ENCODE measurements at regions not wholly inside any gene's neighbourhood (a gene's known extent, or its start where the extent isn't known, plus 50 kb on each side); places are given as distances from the start of the nearest gene placed in this dataset.

DNA sequence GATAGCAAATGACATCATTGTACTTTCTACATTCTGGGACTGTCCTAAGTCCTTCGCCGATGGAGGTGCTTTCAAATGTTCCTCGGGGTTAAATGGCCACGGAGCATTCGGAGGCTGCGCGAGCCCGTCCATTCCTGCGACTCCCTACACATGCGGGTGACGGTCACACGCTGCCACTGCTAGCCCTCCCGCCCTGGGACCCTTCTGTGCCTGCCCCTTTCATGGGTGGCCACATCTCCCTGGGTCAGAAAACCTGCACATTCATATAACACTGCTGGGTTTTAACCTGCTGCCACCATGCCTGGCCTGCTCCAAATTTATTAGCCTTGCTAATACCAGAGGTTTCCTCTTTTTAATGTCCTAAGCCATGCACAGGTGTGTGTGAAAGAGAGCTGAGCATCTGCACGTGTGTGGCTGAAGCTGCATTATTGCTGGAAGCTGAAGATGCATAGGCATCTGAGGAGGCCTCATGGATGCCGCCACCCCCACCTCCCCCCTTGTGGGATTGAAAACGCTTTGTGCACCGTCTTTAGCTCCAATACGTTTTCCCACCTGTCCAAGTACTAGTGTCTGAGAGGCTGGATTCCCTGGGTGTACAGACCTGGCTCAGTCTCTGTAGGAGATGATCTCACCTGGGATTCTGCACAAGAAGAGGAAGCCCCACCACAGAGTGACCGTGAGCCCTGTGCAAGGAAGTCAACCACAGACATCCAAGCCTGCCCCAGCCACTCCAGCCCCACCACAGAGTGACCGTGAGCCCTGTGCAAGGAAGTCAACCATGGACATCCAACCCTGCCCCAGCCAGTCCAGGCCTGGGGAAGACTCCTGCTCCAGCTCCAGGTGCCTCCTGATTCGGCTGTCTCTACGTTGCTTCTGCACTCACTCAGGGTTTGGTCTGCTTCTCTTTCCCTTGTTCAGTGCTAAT, 626.4 kb downstream of the BRD1 start:
- no peak overlapping the region for H3K27ac ChIP-seq (ENCODE audit: extremely low read length, insufficient read depth, low read length)
- CTCF ChIA-PET (ENCODE audit: low intra/inter-chr PET ratio, low total read pairs) = no interaction called here
- POLR2A ChIA-PET = no interaction called here
- ATAC-seq (no peak), FAIRE-seq (no peak), DNase-seq (ENCODE audit: low spot score) (no peak)
- no peaks in the 10 kb centered on the region for H3K9me3 ChIP-seq (ENCODE audit: low read length)
- H3K4me1 ChIP-seq (ENCODE audit: insufficient read depth, low read length) = no peaks in the 10 kb centered on the region
- no peak overlapping the region for H3K4me2 ChIP-seq (ENCODE audit: low read depth, low read length)
- intact Hi-C loops (cut with micrococcal nuclease; ENCODE audit: unreplicated experiment) (no loop called here), in situ Hi-C loops (cut with HindIII; ENCODE audit: extremely low pct_ligation_motif_present, low pct_unique_long_range_greater_than_20kb) (no loop called here)
- H3K79me2 ChIP-seq (ENCODE audit: insufficient read depth, low read length) = no peaks in the 10 kb centered on the region
- no peaks in the 10 kb centered on the region for H4K20me1 ChIP-seq (ENCODE audit: insufficient read depth, low read length)
- H3K4me3 ChIP-seq (replicated peaks in 1 of 3; ENCODE audit: insufficient read depth in 1 of 3, low read depth in 2 of 3, low read length in 3 of 3) = no peak overlapping the region
- no peak overlapping the region for H3K9ac ChIP-seq (ENCODE audit: insufficient read depth, low read depth, low read length)
- no peak overlapping the region for H2AFZ ChIP-seq (ENCODE audit: low read length)
- peaks cover 5 to 31% of the 10 kb centered on the region in 2 experiments; a peak in 3 of 5 replicates for H3K27me3 ChIP-seq (ENCODE audit: control insufficient read depth in 1 of 2, insufficient read depth in 2 of 2, low read length in 2 of 2)
- H3K36me3 ChIP-seq (replicated peaks in 1 of 2; ENCODE audit: control insufficient read depth in 1 of 2, insufficient read depth in 2 of 2, low read length in 2 of 2) = no peaks in the 10 kb centered on the region
- 49% methylated on average over 19 of the region's 22 CpGs for WGBS (ENCODE audit: low lambda C conversion rate)
- BruUV-seq (replicated peaks) = no TSS peak
- no peak for TF ChIP-seq ZNF781 (CRISPR knock-in tag; IDR thresholded peaks at IDR 0.05; ENCODE audit: borderline replicate concordance, not compliant biosample characterization)
- no peak for TF ChIP-seq SIN3B (IDR thresholded peaks at IDR 0.05; ENCODE audit: low read length)

- DNase-seq (ENCODE audit: low spot score) (no peak), FAIRE-seq (no peak), ATAC-seq (no peak)
- intact Hi-C loops (cut with micrococcal nuclease; ENCODE audit: unreplicated experiment) = no loop called here
- Histone ChIP-seq H3K36me3 (replicated peaks in 1 of 2; ENCODE audit: control insufficient read depth in 1 of 2, insufficient read depth in 2 of 2, low read length in 2 of 2) (no peaks in the 10 kb centered on the region), H3K27ac (ENCODE audit: extremely low read length, insufficient read depth, low read length) (no peak overlapping the region), H4K20me1 (ENCODE audit: insufficient read depth, low read length) (no peaks in the 10 kb centered on the region), H3K79me2 (ENCODE audit: insufficient read depth, low read length) (no peaks in the 10 kb centered on the region), H3K4me1 (ENCODE audit: insufficient read depth, low read length) (no peaks in the 10 kb centered on the region), H3K9me3 (ENCODE audit: low read length) (no peaks in the 10 kb centered on the region), H2AFZ (ENCODE audit: low read length) (no peak overlapping the region), H3K27me3 (ENCODE audit: control insufficient read depth in 1 of 2, insufficient read depth in 2 of 2, low read length in 2 of 2) (peaks cover 6 to 39% of the 10 kb centered on the region in 2 experiments; a peak in 3 of 5 replicates), H3K9ac (ENCODE audit: insufficient read depth, low read depth, low read length) (no peak overlapping the region), H3K4me3 (replicated peaks in 1 of 3; ENCODE audit: insufficient read depth in 1 of 3, low read depth in 2 of 3, low read length in 3 of 3) (no peak overlapping the region), H3K4me2 (ENCODE audit: low read depth, low read length) (no peak overlapping the region)
- CTCF ChIA-PET (ENCODE audit: low intra/inter-chr PET ratio, low total read pairs) = no interaction called here
- TF ChIP-seq PCBP2 (optimal IDR thresholded peaks at IDR 0.05; ENCODE audit: low read depth, low read length, poor library complexity, severe bottlenecking) (no peak), ZNF547 (CRISPR knock-in tag; IDR thresholded peaks at IDR 0.05) (no peak), ZFP82 (CRISPR knock-in tag; IDR thresholded peaks at IDR 0.05; ENCODE audit: borderline replicate concordance) (no peak), PHF5A (CRISPR knock-in tag; IDR thresholded peaks at IDR 0.05; ENCODE audit: low read depth, unreplicated experiment) (no peak), HNRNPUL1 (IDR thresholded peaks at IDR 0.05; ENCODE audit: low read depth, low read length) (no peak)
- TF ChIP-seq, protein P1, sequence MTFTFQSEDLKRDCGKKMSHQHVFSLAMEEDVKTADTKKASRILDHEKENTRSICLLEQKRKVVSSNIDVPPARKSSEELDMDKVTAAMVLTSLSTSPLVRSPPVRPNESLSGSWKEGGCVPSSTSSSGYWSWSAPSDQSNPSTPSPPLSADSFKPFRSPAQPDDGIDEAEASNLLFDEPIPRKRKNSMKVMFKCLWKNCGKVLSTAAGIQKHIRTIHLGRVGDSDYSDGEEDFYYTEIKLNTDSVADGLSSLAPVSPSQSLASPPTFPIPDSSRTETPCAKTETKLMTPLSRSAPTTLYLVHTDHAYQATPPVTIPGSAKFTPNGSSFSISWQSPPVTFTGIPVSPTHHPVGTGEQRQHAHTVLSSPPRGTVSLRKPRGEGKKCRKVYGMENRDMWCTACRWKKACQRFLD (CRISPR knock-in tag; IDR thresholded peaks at IDR 0.05; ENCODE audit: borderline replicate concordance) = no peak
- in situ Hi-C loops (cut with HindIII; ENCODE audit: extremely low pct_ligation_motif_present, low pct_unique_long_range_greater_than_20kb) = no loop called here
- WGBS (ENCODE audit: low lambda C conversion rate) = 16% methylated on average over 5 of the region's 5 CpGs
- POLR2A ChIA-PET = no interaction called here
- BruUV-seq (replicated peaks) = no TSS peak
Measured at GRCh38 chr22:49199224-49199623, 628.4 kb downstream of the BRD1 start.

All from HepG2 (cell line).